Pulmonary artery endothelial cell (primary cell): ENCODE measurements at regions not wholly inside any gene's neighbourhood (a gene's known extent, or its start where the extent isn't known, plus 50 kb on each side); places are given as distances from the start of the nearest gene placed in this dataset.
"Not testable (repeated sequence)": the region's sequence is repeated elsewhere in the genome, so short reads cannot be mapped to it uniquely, and the experiment has no call there.

Experiments
- DNase-seq: peaks from one replicate; pipeline ENCODE4 v3.0.0-alpha.2; 2011; ENCODE audit warnings: low read depth, low spot score

DNA sequence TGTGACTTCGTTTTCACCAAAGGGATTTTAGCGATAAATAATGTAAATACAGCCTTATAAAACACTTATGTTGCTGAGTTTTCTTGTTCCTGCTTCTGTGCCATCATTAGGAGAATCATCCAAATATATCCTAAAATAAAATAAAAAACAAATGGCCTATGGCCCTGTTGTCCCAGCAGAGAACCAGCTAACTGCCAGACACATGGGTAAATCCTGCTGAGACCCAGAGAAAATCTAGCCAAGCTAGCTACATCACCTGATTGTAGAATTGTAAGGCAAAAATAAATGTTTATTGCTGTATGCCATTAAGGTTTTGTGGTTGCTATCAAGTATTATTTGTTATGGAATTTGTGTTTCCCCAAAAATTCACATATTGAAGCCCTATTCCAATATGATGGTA, 631.2 kb upstream of the SYNCRIP start:
- no peak for DNase-seq

DNA sequence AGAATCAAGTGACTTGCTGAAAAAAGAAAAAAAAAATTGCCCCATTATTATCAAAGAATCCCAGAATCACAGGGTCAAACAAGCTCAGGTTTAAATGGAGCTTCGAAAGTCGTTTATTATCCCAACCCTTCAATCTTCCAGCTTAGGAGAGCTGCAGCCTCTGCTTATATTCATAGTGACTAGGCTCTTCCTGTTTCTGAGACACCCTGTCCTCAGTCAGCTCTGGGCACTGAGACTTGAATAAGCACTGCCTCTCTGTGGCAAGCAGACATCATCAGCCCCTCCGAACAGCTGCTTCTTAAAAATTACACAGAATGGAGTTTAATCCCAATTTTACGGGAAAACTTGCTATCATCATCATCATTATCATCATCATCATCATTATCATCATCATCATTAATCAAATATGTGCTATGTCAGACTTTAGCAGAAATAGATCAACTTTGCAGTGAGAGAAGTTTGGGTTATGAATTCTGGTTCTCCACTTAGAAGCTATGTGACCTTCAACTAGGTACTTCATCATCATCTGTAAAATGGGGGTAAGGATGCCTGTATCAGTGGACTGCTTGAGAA, 614.0 kb upstream of the SYNCRIP start:
- no peak for DNase-seq

DNA sequence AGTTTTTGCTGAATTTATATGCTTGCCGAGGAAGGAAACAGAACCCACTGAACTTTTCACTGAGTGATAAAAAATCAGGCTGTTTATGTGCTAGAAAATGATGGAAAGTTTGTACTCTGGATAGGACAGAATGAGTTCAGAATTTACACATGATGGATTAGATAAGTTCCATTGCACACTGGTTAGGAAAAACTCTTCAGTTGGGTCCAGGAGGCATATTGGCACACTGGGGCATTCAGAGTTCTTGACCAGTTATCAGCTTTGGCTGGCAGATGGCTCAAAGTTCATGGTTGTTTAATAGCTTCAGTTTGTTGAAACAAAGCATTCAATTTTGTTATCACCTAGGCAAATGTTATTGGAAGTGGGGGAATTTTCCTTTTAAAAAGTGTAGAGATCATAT, 613.3 kb upstream of the SYNCRIP start:
- DNase-seq = no peak

DNA sequence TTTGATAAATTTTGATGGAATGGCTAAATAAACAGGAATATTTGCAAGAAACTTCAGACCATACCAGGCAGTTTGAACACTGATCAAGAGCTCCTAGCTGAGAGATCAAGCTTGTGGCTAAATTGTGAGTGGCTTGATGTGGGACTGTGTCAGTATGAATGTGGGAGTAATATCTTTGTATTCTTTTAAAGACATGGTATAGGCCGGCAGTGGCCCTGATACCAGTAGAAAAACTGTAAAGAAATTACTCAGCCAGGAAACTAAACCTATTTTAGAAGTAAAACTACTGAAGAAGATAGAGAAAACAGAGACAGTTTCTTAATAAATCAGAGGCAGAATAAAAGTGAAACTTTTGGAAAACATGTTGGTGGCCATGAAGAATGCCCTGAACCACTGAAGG, 608.4 kb upstream of the SYNCRIP start:
- DNase-seq = no peak

DNA sequence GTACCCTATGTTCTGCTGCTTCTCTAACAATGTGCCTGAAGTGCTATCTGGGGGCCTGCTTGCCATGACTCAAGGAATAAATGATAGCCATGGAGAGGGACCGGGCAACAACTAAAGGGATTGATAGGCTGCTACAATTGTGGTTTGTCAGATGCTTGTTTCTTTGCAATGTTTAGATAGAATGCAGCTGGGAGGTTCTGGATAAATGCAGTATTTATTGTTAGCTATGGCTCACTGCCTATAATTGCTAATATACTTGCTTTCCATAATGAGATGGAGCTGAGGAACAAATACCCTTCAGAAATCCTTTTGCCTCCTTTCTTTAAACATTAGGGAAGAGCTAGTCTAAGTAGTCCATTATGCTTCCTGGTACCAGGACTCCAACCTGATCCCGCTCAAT, 575.2 kb upstream of the SYNCRIP start:
- DNase-seq = no peak

DNA sequence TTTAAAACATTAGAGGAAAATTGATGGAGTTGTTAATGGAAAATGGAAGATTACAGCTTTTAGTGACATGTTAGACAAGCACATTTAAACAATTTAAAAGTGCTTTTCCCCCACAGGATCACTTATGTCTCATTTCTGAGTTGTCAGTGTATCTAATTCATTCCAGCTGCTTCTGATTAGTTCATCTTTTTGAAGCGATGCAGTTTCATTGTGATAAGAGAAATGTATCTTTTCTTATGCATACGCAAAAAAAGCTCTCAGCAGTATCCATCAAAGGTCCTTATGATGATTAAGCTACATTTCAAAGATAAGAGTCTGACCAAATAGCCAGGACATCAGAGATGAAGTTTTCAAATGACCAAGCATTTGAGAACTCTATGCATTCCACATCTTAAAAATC, 572.6 kb upstream of the SYNCRIP start:
- no peak for DNase-seq

DNA sequence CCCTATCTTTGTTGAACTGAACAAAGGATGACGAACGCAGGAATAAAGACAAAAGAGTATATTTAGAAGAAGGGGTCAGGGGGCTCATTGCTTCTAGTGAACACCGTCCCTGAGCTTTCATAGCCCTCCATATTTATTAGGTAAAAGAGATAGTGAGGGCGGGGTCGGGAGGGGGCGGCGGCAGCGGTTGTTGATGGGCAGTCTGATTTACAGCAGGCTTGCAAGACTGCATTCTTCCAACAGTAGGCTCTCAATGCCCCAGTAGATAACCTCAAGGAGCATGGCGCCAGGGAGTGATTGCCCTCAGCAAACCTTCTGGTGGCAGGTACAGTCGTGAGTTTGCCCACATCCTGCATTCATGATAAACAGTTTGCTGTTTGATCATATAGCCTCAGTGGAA, 563.3 kb upstream of the SYNCRIP start:
- no peak for DNase-seq

DNA sequence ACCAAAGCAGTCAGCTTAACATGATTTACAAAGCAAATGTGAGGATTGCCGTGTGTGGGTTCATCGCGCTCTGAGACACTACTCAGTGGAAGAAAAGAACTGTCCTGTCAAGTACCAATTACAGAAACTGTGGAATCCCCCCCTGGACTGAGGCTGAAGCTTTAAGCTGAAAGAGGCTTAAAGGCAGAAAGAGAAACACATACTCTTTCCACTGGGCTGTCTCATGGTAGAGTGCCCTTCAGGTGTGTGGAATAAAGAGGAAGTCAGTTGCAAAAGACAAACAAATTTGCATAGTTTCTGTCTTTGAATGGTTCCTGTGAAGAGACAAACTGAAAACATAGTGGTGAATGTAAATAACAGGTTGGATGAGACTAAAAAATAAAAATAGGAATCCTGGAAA, 560.4 kb upstream of the SYNCRIP start:
- DNase-seq = no peak

DNA sequence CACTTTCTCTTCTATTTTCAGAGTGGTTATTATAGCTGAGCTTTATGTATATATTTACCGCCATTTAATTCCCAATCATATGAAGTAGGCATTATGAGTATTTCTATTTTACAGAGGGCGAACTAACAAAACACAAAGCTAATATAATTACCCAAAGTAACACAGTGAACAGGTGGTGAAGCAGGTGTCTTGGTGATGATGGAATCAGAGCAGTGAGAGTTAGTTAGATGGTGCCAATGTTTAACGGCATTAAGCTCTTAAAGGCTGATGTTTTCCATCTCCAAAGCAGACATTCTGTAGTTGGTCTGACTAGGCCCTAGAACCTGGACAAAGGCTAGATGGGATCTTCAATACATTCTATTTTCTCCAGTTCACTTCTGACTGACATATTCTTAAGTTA, 551.1 kb upstream of the SYNCRIP start:
- no peak for DNase-seq

DNA sequence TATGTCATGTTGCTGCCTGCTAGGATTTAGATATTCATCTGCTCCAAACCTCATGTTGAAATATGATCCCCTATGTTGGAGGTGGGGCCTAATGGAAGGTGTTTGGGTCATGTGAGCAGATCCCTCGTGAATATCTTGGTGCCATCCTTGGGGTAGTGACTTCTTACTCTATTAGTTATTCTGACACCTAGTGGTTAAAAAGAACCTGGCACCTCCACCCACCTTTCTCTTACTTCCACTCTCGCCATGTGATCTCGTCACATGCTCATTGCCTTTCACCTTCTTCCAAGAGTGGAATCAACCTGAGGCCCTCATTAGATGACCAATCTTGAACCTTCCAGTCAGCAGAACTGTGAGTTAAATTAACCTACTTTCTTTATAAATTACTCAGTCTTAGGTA, 549.4 kb upstream of the SYNCRIP start:
- no peak for DNase-seq

DNA sequence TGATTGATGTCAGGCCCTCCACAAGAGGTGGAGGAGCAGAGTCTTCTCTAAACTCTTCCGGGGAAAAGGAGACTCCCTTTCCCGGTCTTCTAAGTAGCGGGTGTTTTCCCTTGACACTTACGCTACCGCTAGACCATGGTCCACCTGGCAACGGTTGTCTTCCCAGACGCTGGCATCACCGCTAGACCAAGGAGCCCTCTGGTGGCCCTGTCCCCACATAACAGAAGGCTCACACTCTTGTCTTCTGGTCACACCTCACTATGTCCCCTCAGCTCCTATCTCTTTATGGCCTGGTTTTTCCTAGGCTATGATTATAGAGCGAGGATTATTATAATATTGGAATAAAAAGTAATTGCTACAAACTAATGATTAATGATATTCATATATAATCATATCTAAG, 532.5 kb upstream of the SYNCRIP start:
- DNase-seq = not testable (repeated sequence)

DNA sequence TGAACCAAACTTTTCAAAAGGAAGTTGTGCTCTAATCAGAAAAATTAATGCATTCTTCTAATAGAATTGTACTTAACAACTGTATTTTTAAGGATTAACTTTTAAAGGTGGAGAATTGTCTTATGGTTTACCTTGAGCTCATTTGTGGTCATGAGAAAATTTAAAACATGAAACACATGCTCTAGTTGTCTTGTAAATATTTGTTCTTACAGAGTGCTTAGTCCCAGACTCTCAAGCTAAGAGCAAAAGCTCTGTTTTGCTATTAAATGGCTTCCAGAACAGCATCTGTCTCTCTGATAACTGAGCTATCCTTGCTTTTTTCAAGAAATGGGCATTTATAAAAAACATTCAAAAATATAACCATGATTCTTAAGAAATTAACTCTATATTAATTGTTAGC, 512.2 kb upstream of the SYNCRIP start:
- no peak for DNase-seq

DNA sequence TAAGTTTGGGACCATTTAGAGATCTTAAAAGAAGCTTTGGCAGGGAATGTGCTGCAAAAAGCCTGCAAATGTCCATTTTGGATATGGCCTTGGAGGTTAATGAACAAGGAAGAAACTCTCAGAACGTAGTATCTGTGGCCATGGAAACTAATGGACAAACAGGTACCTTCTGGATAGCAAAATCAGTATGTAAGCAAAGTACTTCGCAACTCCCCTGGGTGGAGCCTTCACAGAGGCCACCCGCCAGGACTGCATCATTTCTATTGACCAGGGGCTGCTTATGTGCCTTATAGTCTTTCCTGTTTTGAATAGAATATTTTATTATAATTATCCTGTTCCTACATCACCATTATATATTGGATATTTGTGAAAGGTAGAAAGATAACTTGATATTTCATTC, 510.8 kb upstream of the SYNCRIP start:
- DNase-seq = no peak

DNA sequence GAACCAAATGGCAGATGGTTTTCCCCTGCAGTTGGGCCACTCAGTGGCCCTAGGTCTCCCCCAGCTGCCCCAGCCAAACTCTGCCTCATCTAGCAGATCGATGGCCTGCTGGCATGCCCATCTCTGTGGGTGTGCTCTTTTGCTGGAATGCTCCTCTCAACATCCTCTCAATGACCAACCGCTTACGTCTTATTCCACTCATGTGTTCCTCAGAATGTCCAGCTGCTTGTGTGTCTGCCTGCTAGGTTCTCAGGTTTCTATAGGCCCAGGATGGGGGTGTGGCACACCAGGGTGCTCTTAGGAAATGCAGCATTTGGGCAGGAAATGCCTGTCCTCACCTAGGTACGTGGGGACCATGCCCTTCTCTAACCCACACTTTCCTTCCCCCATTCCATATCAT, 509.9 kb upstream of the SYNCRIP start:
- DNase-seq = no peak

DNA sequence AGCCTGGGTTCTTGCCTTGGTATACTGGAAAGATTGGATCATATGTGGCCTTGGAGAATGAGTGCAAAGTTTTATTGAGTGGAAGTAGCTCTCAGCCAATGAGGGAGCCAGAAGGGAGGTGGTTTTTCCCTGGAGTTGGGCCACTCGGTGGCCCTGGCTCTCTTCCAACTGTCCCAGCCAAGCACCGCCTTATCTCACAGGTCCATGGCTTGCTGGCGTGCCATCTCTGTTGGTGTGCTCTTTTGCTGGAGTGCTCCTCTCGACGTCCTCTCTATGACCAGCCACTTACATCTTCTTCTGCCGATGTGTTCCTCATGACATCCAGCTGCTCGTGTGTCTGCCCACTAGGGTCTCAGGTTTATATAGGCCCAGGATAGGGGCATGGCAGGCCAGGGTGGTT, 505.9 kb upstream of the SYNCRIP start:
- DNase-seq = no peak

DNA sequence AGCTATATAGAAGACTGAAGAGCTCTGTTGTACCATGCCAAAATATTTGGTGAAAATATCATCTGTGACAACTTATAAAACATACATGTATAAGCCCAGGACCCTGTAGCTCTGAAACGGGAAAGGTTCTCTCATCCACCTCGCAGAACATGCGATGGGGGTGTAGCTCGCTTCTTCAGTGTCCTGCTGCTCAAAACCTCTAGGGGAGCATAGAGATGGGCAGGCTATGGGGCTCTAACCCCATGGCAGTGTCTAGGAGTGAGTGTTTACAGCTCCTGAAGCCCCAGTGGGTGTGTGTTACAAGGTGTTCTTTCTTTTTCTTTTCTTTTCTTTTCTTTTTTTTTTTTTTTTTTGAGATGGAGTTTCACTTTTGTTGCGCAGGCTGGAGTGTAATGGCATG, 505.2 kb upstream of the SYNCRIP start:
- DNase-seq = no peak

DNA sequence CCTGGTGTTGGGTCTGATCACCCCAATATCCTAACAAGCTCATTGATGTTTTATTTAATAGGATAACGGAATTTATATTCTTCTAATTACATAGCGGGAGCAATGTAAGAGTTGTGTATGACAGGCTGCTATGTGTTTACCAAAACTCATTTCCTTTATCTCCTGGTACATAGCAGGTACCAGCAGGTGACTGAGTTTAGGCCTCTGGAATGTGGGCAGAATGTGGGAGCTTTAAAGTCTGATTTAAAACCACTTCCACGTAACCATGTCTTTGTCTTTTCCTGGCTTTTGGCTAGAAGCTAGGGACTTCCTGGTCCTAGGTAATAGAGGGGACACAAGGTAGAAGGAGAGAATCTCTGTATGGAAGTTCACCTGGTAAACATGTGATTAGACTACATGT, 504.6 kb upstream of the SYNCRIP start:
- no peak for DNase-seq

DNA sequence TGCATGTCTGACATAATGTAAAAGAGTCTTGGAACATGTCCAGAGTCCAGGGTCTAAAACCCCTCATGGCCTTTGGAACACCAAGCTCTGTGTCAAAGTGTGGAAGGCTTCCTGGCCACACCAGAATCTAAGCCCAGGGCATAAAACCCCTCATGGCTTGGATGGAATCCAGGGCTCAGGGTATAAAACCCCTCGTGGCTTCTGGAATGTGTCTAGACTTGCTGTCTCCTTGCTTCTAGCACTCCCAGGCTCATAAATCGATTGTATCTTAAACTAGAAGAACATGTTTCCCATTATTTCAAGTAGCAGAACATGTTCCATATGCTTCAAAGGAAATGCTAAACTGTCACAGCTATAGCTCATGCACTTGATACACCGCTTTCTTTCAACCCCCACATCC, 504.1 kb upstream of the SYNCRIP start:
- DNase-seq = not testable (repeated sequence)

DNA sequence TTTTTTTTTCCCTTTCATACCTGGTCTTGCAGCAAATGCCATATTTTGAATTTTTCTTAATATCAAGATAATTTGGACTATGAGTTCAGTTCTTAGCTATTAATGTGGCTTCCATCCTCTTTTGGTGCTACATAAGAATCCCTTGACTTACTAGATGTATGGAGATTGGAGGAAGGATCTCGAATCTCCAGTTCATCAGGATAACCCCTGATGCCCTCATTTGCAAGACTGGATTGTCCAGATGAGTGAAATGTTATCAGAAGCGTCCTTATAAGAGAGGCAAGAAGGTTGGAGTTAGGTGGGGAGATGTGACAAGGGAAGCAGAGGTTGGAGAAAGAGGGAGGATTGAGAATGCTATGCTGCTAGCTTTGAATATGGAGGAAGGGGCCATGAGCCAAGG, 499.6 kb upstream of the SYNCRIP start:
- DNase-seq = no peak

DNA sequence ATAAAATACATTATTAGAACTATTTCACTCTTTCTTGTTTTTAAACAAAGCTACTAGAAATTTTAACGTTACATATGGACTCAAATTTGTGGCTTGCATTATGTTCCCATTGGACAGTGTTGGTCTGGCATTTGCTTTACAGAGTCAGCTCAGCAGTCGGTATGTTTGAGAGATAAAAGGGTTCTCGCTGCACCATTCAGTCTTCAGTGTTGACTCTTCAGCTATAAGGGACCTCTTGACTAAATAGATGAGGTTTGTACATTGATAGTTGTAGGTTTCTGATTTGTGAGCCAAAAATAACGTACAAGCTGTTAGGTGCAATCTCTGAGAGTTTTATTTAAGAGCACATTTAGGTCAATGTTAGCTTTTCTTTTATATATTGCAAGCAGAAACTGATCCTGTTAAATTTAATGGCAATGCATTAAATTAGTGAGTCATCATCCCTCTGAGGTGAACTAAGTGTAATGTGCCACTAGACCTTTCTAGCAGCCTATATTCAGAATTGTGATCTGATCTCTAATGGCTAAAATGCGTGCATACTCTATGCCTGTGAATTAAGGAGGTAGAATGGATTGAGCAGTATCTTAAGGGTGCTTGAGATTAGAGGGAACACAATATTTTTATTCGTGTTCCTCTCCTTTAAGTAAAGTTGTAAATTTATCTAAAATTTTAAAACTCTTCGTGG, 485.6 kb upstream of the SYNCRIP start:
- no peak for DNase-seq

DNA sequence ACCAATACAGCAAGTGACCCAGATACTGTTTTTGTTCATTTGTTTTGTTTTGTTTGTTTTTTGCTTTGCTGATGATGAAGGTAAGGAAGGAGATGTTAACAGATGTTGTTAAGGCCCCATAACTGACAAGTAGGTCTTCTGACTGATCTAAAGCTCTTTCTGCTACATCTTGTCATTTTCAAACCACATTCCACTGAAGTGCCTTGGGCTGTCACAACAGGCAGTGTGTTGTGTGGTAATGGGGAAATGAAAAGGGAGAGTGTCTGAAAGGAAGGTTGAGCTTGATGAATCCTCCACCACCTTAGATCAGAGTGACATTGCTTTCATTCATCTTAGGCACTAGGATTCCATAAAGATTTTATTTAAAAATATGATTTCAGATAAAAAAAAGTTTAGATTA, 479.4 kb upstream of the SYNCRIP start:
- DNase-seq = no peak

DNA sequence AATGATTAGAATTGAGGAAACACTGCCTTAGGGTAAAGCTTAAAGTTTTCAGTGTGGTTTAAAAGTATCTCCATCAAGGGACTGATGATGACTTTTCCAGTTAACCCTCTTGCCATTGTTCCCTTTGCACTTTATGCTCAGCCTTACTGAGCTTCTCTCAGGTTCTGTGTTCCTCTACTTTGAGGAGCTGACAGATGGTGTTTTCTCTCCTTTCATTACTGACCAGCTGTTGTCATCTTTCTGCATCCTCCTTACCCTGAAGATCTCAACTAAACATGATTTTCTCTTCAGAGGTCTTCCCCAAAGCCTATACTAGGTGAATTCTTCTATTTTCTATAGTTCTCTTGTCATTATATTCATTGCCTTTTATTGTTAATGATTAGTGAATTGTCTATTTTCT, 475.6 kb upstream of the SYNCRIP start:
- no peak for DNase-seq

DNA sequence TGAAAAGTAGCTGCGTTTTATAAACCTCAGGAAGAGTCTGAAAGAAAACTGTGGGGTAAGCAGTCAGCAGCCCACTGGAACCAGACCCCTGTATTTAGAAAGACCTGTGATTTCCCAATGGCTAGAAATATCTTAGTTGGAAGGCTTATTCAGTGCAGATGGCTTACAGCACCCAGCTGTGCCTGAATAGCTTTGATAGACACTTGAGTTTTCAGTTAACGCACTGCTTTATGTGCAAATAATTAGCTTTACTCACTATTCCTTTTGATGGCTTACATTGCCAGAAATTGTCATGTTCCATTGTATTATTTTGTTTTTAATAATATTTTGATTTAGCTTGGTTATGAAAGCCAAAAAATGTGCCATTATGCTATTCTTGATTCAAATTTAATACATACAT, 465.3 kb upstream of the SYNCRIP start:
- DNase-seq = no peak

DNA sequence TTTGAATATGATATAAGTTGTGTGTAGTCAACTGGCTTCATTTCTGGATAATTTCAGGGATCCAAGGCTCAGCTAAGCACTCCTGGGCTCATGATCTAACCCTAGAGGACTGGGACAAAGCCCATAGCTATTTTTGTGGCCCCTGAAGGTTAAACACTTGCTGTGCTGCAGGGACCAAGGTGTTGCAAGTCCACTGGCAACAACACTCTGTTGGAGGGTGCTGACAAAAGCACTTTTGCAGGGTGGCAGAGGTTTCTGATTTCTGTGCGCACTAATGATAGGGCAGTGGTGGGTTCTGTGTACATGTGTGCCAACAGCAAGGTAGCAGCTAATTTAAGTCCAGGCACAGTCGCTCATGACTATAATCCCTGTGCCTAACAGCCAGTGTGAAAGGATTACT, 445.3 kb upstream of the SYNCRIP start:
- DNase-seq = no peak
